Natural killer cell (primary cell): ENCODE measurements at regions not wholly inside any gene's neighbourhood (a gene's known extent, or its start where the extent isn't known, plus 50 kb on each side); places are given as distances from the start of the nearest gene placed in this dataset.
"Not testable (repeated sequence)": the region's sequence is repeated elsewhere in the genome, so short reads cannot be mapped to it uniquely, and the experiment has no call there.

Experiments used
- ATAC-seq, 3 donors: fragments of 150-1000 bp in 2 of 3; fragments of 200-7000 bp in 1 of 3; cut with Tn5 transposase; 1 replicate in 1 of 3; 2 replicates in 2 of 3; pipeline ENCODE4 v1.10.0; 2021; ENCODE audit warnings: mild to moderate bottlenecking in 2 of 3, moderate library complexity in 2 of 3
- DNase-seq, 2 donors: peaks; one replicate each; pipeline versions ENCODE4 v3.0.0 to v3.0.0-alpha.2; 2013 to 2021; ENCODE audit warnings: mixed read lengths in 1 of 2
- H3K27ac ChIP-seq: one replicate; pipeline ENCODE4 v1.5.1; 2013; ENCODE audit warnings: mild to moderate bottlenecking, low read length
- H3K27me3 ChIP-seq: one replicate; pipeline ENCODE4 v1.6.1; 2013; ENCODE audit warnings: low read length; ENCODE audit not compliant: control insufficient read depth, insufficient read depth
- H3K36me3 ChIP-seq: one replicate; pipeline ENCODE4 v1.6.1; 2013; ENCODE audit warnings: low read length; ENCODE audit not compliant: control insufficient read depth, insufficient read depth
- H3K4me1 ChIP-seq: one replicate; pipeline ENCODE4 v1.6.1; 2013; ENCODE audit warnings: low read length; ENCODE audit not compliant: control insufficient read depth, insufficient read depth
- H3K4me3 ChIP-seq: one replicate; pipeline ENCODE4 v1.5.1; 2013; ENCODE audit warnings: low read length
- H3K9me3 ChIP-seq: one replicate; pipeline ENCODE4 v1.6.1; 2013; ENCODE audit warnings: low read length; ENCODE audit not compliant: control insufficient read depth, insufficient read depth
- H3K27ac Mint-ChIP-seq, 2 donors: one replicate each; pipeline ENCODE4 v1.8.0; 2022; ENCODE audit warnings: mild to moderate bottlenecking in 2 of 2, mixed read lengths in 2 of 2, moderate library complexity in 1 of 2
- H3K27me3 Mint-ChIP-seq, 2 donors: one replicate each; pipeline ENCODE4 v1.8.0; 2022; ENCODE audit warnings: low read depth in 2 of 2, mixed read lengths in 2 of 2
- H3K36me3 Mint-ChIP-seq: one replicate; pipeline ENCODE4 v1.8.0; 2022; ENCODE audit warnings: mixed read lengths
- H3K4me1 Mint-ChIP-seq, 2 donors: one replicate each; pipeline ENCODE4 v1.8.0; 2022; ENCODE audit warnings: mixed read lengths in 2 of 2
- H3K4me3 Mint-ChIP-seq: one replicate; pipeline ENCODE4 v1.8.0; 2022; ENCODE audit warnings: mild to moderate bottlenecking, moderate library complexity, mixed read lengths
- H3K9me3 Mint-ChIP-seq, 2 donors: one replicate each; pipeline ENCODE4 v1.8.0; 2022; ENCODE audit warnings: mixed read lengths in 2 of 2
- CTCF ChIP-seq: fragments of 200-600 bp; IDR thresholded peaks from one replicate; pipeline ENCODE4 v1.8.0; 2022; ENCODE audit warnings: antibody characterized with exemption
- WGBS: methylation state at CpG from one replicate; pipeline ENCODE4 v1.1.7; 2013; ENCODE audit warnings: missing lambda C conversion rate; ENCODE audit not compliant: insufficient coverage; 5-methylcytosine and 5-hydroxymethylcytosine counted together
- intact Hi-C: fragments of 100-400 bp; cut with micrococcal nuclease; formaldehyde crosslinking; loops from one replicate; pipeline ENCODE4 v1.14.2; 2022

- H3K4me3 ChIP-seq, H3K9me3 ChIP-seq, H3K36me3 ChIP-seq, H3K27me3 Mint-ChIP-seq, H3K4me1 Mint-ChIP-seq, H3K27ac ChIP-seq, DNase-seq, H3K27ac Mint-ChIP-seq, H3K27me3 ChIP-seq, H3K4me1 ChIP-seq, H3K4me3 Mint-ChIP-seq, H3K36me3 Mint-ChIP-seq, intact Hi-C loops, ATAC-seq, H3K9me3 Mint-ChIP-seq: not testable (repeated sequence)
- 40% methylated on average over 9 of the region's 11 CpGs for WGBS
These were observed 757.0 kb upstream of the DEFB115 start for GRCh38 chr20:30500447-30500820.

- intact Hi-C loops: no loop called here
These were observed 756.5 kb upstream of the DEFB115 start for GRCh38 chr20:30500829-30501440.

GRCh38 chr20:30502670-30503069 is 754.8 kb upstream of the DEFB115 start:
- no peaks in the 10 kb centered on the region for H3K9me3 ChIP-seq
- Mint-ChIP-seq H3K9me3 (peaks cover 2 to 5% of the 10 kb centered on the region in 2 donors), H3K27ac (no peak overlapping the region), H3K36me3 (no peaks in the 10 kb centered on the region), H3K4me3 (no peak overlapping the region), H3K4me1 (no peaks in the 10 kb centered on the region), H3K27me3 (no peaks in the 10 kb centered on the region)
- no peak overlapping the region for H3K4me3 ChIP-seq
- ATAC-seq (no peak), DNase-seq (no peak)
- intact Hi-C loops: no loop called here
- peaks cover 2% of the 10 kb centered on the region for H3K4me1 ChIP-seq
- TF ChIP-seq CTCF: no peak
- H3K27ac ChIP-seq: no peak overlapping the region
- no peaks in the 10 kb centered on the region for H3K36me3 ChIP-seq
- H3K27me3 ChIP-seq: no peaks in the 10 kb centered on the region

More at GRCh38 chr20:30500829-30501440, 756.5 kb upstream of the DEFB115 start:
- no peaks in the 10 kb centered on the region for H3K36me3 Mint-ChIP-seq
- no peak overlapping the region for H3K4me3 Mint-ChIP-seq
- DNase-seq (no peak), ATAC-seq (no peak)
- H3K4me3 ChIP-seq: no peak overlapping the region
- H3K27ac Mint-ChIP-seq: no peak overlapping the region
- no peak overlapping the region for H3K27ac ChIP-seq
- WGBS: 85% methylated on average over 23 of the region's 23 CpGs
- H3K9me3 ChIP-seq: no peaks in the 10 kb centered on the region
- H3K4me1 ChIP-seq: peaks cover 2% of the 10 kb centered on the region
- H3K27me3 ChIP-seq: no peaks in the 10 kb centered on the region
- H3K27me3 Mint-ChIP-seq: no peaks in the 10 kb centered on the region
- H3K4me1 Mint-ChIP-seq: no peaks in the 10 kb centered on the region
- H3K9me3 Mint-ChIP-seq: no peaks in the 10 kb centered on the region
- no peak for TF ChIP-seq CTCF
- H3K36me3 ChIP-seq: no peaks in the 10 kb centered on the region

GRCh38 chr20:30503204-30503603 is 754.3 kb upstream of the DEFB115 start:
- DNase-seq, H3K27ac ChIP-seq, H3K4me1 Mint-ChIP-seq, ATAC-seq, intact Hi-C loops, H3K36me3 ChIP-seq, H3K36me3 Mint-ChIP-seq, H3K27ac Mint-ChIP-seq, H3K4me3 Mint-ChIP-seq, H3K27me3 Mint-ChIP-seq, H3K9me3 ChIP-seq, H3K4me3 ChIP-seq, H3K9me3 Mint-ChIP-seq, H3K27me3 ChIP-seq, H3K4me1 ChIP-seq: not testable (repeated sequence)
- 59% methylated on average over 1 of the region's 1 CpG for WGBS
